Endothelial cell of umbilical vein (primary cell): ENCODE measurements at regions not wholly inside any gene's neighbourhood (a gene's known extent, or its start where the extent isn't known, plus 50 kb on each side); places are given as distances from the start of the nearest gene placed in this dataset.

Experiments
- EZH2 ChIP-seq: IDR thresholded peaks from 2 replicates; pipeline ENCODE4 v1.6.1; 2012; ENCODE audit warnings: borderline replicate concordance, low read depth, mild to moderate bottlenecking, moderate library complexity, low read length, inconsistent platforms; ENCODE audit not compliant: severe bottlenecking
- JUN ChIP-seq: IDR thresholded peaks from 2 replicates; pipeline ENCODE4 v1.6.1; 2011; ENCODE audit warnings: borderline replicate concordance, low read depth; ENCODE audit not compliant: insufficient read length, insufficient read depth

DNA sequence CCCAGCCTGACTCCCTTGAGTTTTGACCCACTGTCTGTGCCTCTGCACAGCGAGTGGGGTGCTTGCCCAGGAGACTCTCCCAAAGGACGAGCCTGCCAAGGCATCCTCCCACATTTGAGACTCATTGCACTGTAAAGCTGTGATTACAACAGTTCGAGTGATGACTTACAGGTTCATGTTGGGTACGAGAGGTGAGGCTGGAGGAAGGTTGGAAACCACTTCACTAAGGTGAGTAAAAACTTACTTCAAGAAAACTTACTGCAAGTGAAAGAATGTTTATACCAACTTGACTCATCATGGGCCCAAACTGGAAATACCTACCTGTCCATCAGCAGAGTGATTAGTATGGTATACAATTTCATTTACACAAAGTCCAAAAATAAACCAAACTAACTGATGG is 360.1 kb upstream of the CDH11 start:
- TF ChIP-seq JUN (no peak), EZH2 (no peak)
